ENCODE measurements at regions not wholly inside any gene's neighbourhood (a gene's known extent, or its start where the extent isn't known, plus 50 kb on each side); places are given as distances from the start of the nearest gene placed in this dataset.
"Not testable (repeated sequence)": the region's sequence is repeated elsewhere in the genome, so short reads cannot be mapped to it uniquely, and the experiment has no call there.

- not testable (repeated sequence) for DNase-seq
Observed at GRCh38 chr22:23459645-23460516, 120.2 kb downstream of the IGLL1 start.

GRCh38 chr22:23458663-23459541 is 121.2 kb downstream of the IGLL1 start:
- DNase-seq: no peak

GRCh38 chr22:23457380-23457985 is 122.6 kb downstream of the IGLL1 start:
- DNase-seq: no peak

GRCh38 chr22:23456666-23457379 is 123.3 kb downstream of the IGLL1 start:
- DNase-seq: not testable (repeated sequence)

GRCh38 chr22:23454345-23454744 is 125.7 kb downstream of the IGLL1 start:
- DNase-seq: not testable (repeated sequence)

GRCh38 chr22:23453277-23453676 is 126.8 kb downstream of the IGLL1 start:
- DNase-seq: no peak

- no peak for DNase-seq
Observed at GRCh38 chr22:23452231-23453010, 127.7 kb downstream of the IGLL1 start.

- not testable (repeated sequence) for DNase-seq
Observed at GRCh38 chr22:23451452-23452230, 128.4 kb downstream of the IGLL1 start.

GRCh38 chr22:23450821-23451220 is 129.3 kb downstream of the IGLL1 start:
- not testable (repeated sequence) for DNase-seq

- DNase-seq: no peak
Observed at GRCh38 chr22:23450434-23450795, 129.7 kb downstream of the IGLL1 start.

- DNase-seq: not testable (repeated sequence)
Observed at GRCh38 chr22:23449748-23450433, 130.2 kb downstream of the IGLL1 start.

GRCh38 chr22:23448499-23449288 is 131.4 kb downstream of the IGLL1 start:
- not testable (repeated sequence) for DNase-seq

GRCh38 chr22:23446796-23447350 is 133.2 kb downstream of the IGLL1 start:
- DNase-seq: no peak

- DNase-seq: not testable (repeated sequence)
Observed at GRCh38 chr22:23446194-23446593, 133.9 kb downstream of the IGLL1 start.

- not testable (repeated sequence) for DNase-seq
Observed at GRCh38 chr22:23443905-23444304, 136.2 kb downstream of the IGLL1 start.

GRCh38 chr22:23439581-23439980 is 140.5 kb downstream of the IGLL1 start:
- not testable (repeated sequence) for DNase-seq

GRCh38 chr22:23438216-23438615 is 141.9 kb downstream of the IGLL1 start:
- no peak for DNase-seq

- no peak for DNase-seq
Observed at GRCh38 chr22:23437779-23438178, 142.3 kb downstream of the IGLL1 start.

- not testable (repeated sequence) for DNase-seq
Observed at GRCh38 chr22:23437107-23437395, 143.0 kb downstream of the IGLL1 start.

Measured in activated CD4-positive, alpha-beta T cell treated with anti-CD3 and anti-CD28 coated beads, Interleukin-2, amount 50 U/mL, for 4 hours (primary cell).